GM18870 (cell line): ENCODE measurements at regions not wholly inside any gene's neighbourhood (a gene's known extent, or its start where the extent isn't known, plus 50 kb on each side); places are given as distances from the start of the nearest gene placed in this dataset.

ENCODE experiments used
- ATAC-seq: cut with Tn5 transposase; IDR thresholded peaks from one replicate; pipeline ENCODE4 v1.9.1; 2021; ENCODE audit warnings: moderate library complexity; ENCODE audit not compliant: unreplicated experiment

DNA sequence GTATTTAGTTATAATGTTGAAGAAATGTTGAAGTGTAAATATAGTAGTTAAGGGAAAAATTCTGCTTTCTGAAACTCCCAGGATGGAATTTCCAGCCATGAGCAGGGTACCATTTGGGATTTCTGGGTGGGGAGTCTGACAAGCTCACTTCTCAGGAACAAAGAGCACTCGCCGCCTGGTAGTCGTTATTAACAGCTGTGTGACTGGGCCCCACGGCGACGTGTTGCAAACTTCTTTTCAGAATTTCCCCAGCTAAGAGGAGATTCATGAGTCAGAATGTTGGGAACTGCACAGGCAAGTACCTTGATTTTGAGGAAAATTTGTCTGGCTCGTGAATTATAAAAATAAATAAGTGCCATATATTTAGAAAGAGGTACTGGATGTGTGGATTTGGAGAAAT lies 103.7 kb downstream of the LACC1 start:
- no peak for ATAC-seq

DNA sequence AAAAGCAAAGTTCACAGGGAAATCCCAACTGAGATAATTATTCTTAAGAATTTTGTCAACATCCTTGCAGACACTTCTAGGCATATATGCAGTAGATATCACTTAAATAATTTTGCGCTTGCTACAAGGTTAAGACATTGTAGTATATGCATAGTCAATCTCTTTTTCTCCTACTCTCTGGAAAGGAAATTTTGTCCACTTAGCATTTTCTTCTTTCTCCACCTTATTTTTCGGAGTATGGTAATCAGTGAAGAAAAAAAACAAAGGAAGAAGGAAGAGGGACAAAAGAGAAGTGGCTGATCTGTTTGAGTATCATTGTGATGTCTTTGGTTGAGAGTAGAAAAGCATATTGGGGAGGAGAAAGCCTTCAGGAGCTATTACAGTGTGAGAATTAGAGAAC lies 104.6 kb downstream of the LACC1 start:
- ATAC-seq, result no peak

GRCh38 chr13:43985422-43986072 lies 105.8 kb downstream of the LACC1 start:
- no peak for ATAC-seq

DNA sequence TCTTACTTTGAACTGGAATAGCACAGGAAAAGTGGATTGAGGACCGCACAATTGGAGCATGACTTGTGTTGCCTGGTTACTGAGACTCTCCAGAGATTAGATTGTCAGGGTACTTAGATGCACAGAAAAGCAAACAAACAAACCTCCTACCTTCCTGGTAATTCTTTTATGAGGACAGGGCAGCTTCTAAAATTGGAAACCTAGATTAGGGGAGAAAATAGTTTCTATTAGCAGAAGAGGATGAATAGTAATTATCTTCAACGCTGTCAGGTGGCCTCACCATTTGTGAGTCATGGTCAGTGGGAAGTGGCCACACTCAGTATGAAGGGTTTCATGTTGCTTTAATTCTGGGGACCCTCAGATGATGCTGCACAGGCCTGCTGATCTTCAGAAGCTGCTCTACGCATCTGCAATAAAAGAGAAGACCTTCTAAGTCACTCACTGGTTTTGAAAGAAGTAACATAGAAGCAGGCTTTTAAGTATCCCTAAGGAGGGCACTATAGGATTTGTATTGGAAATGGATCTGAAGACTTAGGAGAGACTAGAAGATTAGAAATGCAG lies 106.8 kb downstream of the LACC1 start:
- no peak for ATAC-seq

GRCh38 chr13:43988302-43988701 lies 108.6 kb downstream of the LACC1 start:
- ATAC-seq, result no peak

GRCh38 chr13:43990021-43990420 lies 110.3 kb downstream of the LACC1 start:
- ATAC-seq, result no peak

DNA sequence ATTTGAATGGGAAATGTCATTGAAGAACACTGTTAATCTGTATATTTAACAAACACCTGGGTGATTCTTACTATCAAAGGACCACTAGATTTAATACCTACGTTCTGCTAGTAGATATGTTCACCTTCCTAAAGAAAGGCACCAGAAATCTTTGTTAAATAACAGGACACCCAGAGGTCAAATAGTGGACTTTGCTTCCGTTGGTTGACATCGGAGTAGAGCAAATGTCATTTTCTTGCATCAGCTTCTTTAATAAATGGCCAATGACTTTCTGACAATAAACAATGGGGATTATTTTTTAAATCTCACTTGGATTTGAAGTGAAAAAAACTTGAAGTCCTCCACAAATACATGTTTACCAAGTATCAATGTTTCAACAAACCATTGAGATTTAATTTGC lies 111.1 kb downstream of the LACC1 start:
- no peak for ATAC-seq

GRCh38 chr13:43991773-43992201 lies 112.1 kb downstream of the LACC1 start:
- no peak for ATAC-seq

DNA sequence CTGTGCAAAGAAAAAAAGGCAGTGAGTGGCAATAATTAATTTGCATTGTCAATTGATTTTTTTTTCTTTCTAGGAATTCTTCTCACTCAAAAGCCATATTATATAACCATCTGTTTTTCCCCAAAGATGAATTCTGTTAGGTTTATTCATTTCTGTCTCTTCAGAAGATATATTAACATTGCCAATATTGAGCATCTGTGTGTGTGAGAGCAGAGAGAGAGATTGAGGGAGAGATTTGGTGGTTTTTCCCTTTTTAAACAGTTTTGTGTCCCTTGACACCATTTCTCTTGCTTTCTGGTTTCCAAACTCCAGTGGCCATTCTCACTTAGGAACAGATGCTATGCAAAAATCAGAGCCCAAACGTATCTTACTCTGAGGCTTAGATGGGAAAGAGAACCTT lies 112.5 kb downstream of the LACC1 start:
- no peak for ATAC-seq

GRCh38 chr13:43994999-43995859 lies 115.5 kb downstream of the LACC1 start:
- ATAC-seq, result no peak

GRCh38 chr13:43996221-43996620 lies 116.5 kb downstream of the LACC1 start:
- ATAC-seq, result no peak

DNA sequence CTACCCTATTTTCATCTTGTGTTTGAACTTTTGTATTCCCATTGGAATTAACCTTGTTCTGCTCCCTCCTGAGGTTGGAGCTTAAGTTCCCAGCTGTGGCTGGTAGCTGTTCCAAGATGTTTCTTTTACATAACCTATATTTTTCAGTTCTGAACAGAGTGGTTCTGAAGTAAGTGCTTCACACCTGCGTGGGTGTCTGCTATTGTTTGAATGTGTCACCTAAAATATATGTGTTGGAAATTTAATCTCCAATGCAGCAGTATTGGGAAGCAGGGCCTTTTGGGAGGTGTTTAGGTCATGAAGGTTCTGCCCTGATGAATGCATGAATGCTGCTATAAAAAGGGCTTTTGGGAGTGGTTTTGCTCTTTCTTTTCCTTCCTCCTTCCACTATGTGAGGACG lies 123.8 kb downstream of the LACC1 start:
- ATAC-seq, result no peak

DNA sequence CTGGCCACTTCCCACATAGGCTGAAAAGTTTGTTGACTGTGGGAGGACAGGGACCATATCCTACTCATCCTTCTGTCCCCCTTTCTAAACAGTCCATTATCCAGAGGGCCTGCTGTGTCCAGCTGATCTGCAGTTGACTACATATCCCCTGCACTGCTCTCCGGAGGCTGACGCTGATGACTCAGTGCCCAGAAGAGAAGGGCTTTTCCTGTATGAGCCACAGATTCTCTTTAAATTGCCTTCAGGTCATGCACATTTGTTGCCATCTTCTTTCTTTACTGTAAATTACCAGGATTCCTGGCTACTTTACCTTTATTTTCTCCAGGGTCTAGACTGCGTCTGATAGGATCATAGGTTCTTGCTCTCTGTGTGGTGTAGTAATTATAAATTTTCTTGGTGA lies 125.2 kb downstream of the LACC1 start:
- no peak for ATAC-seq

- no peak for ATAC-seq
These were observed 127.7 kb downstream of the LACC1 start for GRCh38 chr13:44007451-44007850.

GRCh38 chr13:44011036-44011435 lies 131.3 kb downstream of the LACC1 start:
- ATAC-seq, result no peak

DNA sequence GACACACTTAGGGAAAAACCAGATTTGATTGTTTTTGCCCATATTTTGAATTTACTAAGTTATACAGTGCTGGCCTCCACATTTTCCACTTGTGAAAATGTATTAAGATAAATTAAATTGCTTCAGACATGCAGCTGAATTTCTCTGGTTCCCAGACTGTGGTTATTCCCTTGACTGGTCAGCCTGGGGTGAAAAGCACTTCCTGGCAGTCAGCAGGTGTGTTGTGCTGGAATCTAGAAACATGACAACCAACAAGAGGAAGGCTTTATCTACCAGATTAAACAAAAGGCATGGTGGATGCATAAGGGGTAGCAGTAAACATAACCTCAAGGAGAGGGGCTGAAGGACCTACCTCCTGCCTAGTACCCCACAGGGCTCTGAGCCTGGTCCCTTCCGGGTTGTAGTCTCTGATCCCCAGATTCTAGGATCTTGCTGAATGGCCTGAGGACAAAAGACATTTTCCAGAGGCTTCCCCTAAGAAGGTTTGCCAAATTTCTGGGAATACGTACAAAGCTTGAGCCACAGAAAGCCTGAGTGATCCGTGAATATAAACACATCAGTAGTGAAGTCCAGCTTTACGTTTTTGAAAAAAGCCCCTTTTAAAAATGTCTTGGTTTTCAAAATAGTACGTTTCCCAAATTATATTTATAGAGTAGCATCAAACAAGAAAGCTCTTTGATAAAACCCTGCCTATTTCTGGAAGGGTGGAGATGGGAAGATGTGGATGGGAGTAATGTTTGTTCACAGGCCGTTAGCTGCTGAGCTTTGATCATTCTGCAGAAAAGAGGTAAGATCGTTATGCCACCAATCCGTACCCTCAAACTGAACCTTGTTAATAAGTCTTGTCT lies 133.4 kb downstream of the LACC1 start:
- ATAC-seq, result no peak

- no peak for ATAC-seq
These were observed 134.1 kb downstream of the LACC1 start for GRCh38 chr13:44013758-44014291.

- no peak for ATAC-seq
These were observed 134.8 kb downstream of the LACC1 start for GRCh38 chr13:44014501-44014900.

GRCh38 chr13:44015118-44015517 lies 135.4 kb downstream of the LACC1 start:
- no peak for ATAC-seq

DNA sequence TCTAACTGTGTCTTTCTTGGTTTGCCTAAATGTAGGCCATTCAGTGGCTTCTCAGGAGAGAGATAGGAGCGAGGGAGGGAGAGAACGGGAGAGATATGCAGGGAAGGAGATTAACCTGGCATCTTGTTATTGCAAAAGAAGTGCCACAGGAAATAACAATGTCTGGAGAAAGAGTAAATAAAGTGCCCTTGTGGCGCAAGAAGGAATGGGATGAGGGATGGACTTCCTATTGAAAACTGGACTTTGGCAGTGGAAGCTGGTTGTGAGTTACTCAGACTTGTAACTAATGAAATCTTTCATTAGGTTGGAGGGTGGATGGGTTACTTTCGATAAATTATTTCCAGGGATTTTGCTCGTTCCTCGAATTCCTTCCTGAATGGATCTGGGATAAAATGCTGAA lies 136.1 kb downstream of the LACC1 start:
- no peak for ATAC-seq

DNA sequence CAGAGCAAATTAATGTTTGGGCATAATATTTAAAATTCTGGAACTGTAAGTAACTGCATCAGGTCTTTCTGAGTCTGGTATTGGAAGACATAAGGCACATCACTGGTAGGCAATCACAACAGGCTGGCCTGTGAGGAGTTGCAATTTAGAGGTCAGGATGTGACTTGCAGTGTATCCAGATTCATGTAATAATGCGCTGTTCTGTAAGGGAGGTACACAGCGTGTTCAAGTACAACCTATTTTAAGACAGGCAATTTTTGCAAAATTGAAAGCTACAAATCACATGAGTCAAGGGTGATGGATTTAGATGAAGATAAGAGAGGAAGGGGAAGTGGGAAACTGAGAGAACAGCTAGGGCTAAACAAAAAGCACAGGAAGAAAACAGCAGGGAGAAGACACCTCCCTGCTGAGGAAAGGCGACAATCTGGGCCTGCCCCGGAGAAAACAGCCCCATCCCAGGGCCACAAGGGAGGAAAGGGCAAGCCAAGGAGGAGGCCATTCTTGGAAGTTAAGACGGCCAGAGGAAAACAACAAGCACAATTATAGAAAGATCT lies 138.1 kb downstream of the LACC1 start:
- ATAC-seq, result no peak
